ENCODE measurements at regions not wholly inside any gene's neighbourhood (a gene's known extent, or its start where the extent isn't known, plus 50 kb on each side); places are given as distances from the start of the nearest gene placed in this dataset.

- Histone ChIP-seq H3K27ac (ENCODE audit: low read depth, low read length) (no peak overlapping the region), H3K27me3 (ENCODE audit: control insufficient read depth in 3 of 3, insufficient read depth in 3 of 3, low read length in 3 of 3) (no peaks in the 10 kb centered on the region), H3K4me1 (ENCODE audit: control insufficient read depth in 3 of 3, insufficient read depth in 3 of 3, low read length in 3 of 3) (no peaks in the 10 kb centered on the region), H3K9me3 (ENCODE audit: control insufficient read depth in 3 of 3, low read length in 3 of 3) (peaks cover 0 to 3% (median 0%) of the 10 kb centered on the region in 3 donors), H3K36me3 (ENCODE audit: control insufficient read depth in 3 of 3, insufficient read depth in 3 of 3, low read length in 3 of 3) (no peaks in the 10 kb centered on the region), H3K9ac (ENCODE audit: low read depth in 1 of 3, low read length in 3 of 3) (no peak overlapping the region), H3K4me3 (ENCODE audit: low read length in 3 of 3) (no peak overlapping the region)
Measured at GRCh38 chr7:9955138-9955537, 1018.5 kb upstream of the PHF14 start.

- Histone ChIP-seq H3K4me3 (ENCODE audit: low read length in 3 of 3) (no peak overlapping the region), H3K27ac (ENCODE audit: low read depth, low read length) (no peak overlapping the region), H3K36me3 (ENCODE audit: control insufficient read depth in 3 of 3, insufficient read depth in 3 of 3, low read length in 3 of 3) (no peaks in the 10 kb centered on the region), H3K27me3 (ENCODE audit: control insufficient read depth in 3 of 3, insufficient read depth in 3 of 3, low read length in 3 of 3) (peaks cover 0 to 3% (median 0%) of the 10 kb centered on the region in 3 donors), H3K4me1 (ENCODE audit: control insufficient read depth in 3 of 3, insufficient read depth in 3 of 3, low read length in 3 of 3) (no peaks in the 10 kb centered on the region), H3K9ac (ENCODE audit: low read depth in 1 of 3, low read length in 3 of 3) (no peak overlapping the region), H3K9me3 (ENCODE audit: control insufficient read depth in 3 of 3, low read length in 3 of 3) (peaks cover 0 to 3% (median 0%) of the 10 kb centered on the region in 3 donors)
Measured at GRCh38 chr7:9958486-9958885, 1015.2 kb upstream of the PHF14 start.

- H3K4me3 ChIP-seq (ENCODE audit: low read length in 3 of 3) = no peak overlapping the region
- H3K36me3 ChIP-seq (ENCODE audit: control insufficient read depth in 3 of 3, insufficient read depth in 3 of 3, low read length in 3 of 3) = no peaks in the 10 kb centered on the region
- peaks cover 0 to 3% (median 0%) of the 10 kb centered on the region in 3 donors for H3K27me3 ChIP-seq (ENCODE audit: control insufficient read depth in 3 of 3, insufficient read depth in 3 of 3, low read length in 3 of 3)
- no peaks in the 10 kb centered on the region for H3K9me3 ChIP-seq (ENCODE audit: control insufficient read depth in 3 of 3, low read length in 3 of 3)
- H3K4me1 ChIP-seq (ENCODE audit: control insufficient read depth in 3 of 3, insufficient read depth in 3 of 3, low read length in 3 of 3) = no peaks in the 10 kb centered on the region
- no peak overlapping the region for H3K9ac ChIP-seq (ENCODE audit: low read depth in 1 of 3, low read length in 3 of 3)
- no peak overlapping the region for H3K27ac ChIP-seq (ENCODE audit: low read depth, low read length)
Measured at GRCh38 chr7:9960460-9960859, 1013.2 kb upstream of the PHF14 start.

GRCh38 chr7:9961161-9961922, 1012.3 kb upstream of the PHF14 start:
- Histone ChIP-seq H3K36me3 (ENCODE audit: control insufficient read depth in 3 of 3, insufficient read depth in 3 of 3, low read length in 3 of 3) (no peaks in the 10 kb centered on the region), H3K27me3 (ENCODE audit: control insufficient read depth in 3 of 3, insufficient read depth in 3 of 3, low read length in 3 of 3) (peaks cover 0 to 3% (median 0%) of the 10 kb centered on the region in 3 donors), H3K4me1 (ENCODE audit: control insufficient read depth in 3 of 3, insufficient read depth in 3 of 3, low read length in 3 of 3) (no peaks in the 10 kb centered on the region), H3K27ac (ENCODE audit: low read depth, low read length) (no peak overlapping the region), H3K4me3 (ENCODE audit: low read length in 3 of 3) (no peak overlapping the region), H3K9ac (ENCODE audit: low read depth in 1 of 3, low read length in 3 of 3) (no peak overlapping the region), H3K9me3 (ENCODE audit: control insufficient read depth in 3 of 3, low read length in 3 of 3) (no peaks in the 10 kb centered on the region)

- Histone ChIP-seq H3K27me3 (ENCODE audit: control insufficient read depth in 3 of 3, insufficient read depth in 3 of 3, low read length in 3 of 3) (peaks cover 0 to 3% (median 0%) of the 10 kb centered on the region in 3 donors), H3K4me1 (ENCODE audit: control insufficient read depth in 3 of 3, insufficient read depth in 3 of 3, low read length in 3 of 3) (no peaks in the 10 kb centered on the region), H3K36me3 (ENCODE audit: control insufficient read depth in 3 of 3, insufficient read depth in 3 of 3, low read length in 3 of 3) (no peaks in the 10 kb centered on the region), H3K27ac (ENCODE audit: low read depth, low read length) (no peak overlapping the region), H3K9me3 (ENCODE audit: control insufficient read depth in 3 of 3, low read length in 3 of 3) (no peaks in the 10 kb centered on the region), H3K9ac (ENCODE audit: low read depth in 1 of 3, low read length in 3 of 3) (no peak overlapping the region), H3K4me3 (ENCODE audit: low read length in 3 of 3) (no peak overlapping the region)
Measured at GRCh38 chr7:9962742-9963141, 1010.9 kb upstream of the PHF14 start.

GRCh38 chr7:9978106-9979064, 995.3 kb upstream of the PHF14 start:
- Histone ChIP-seq H3K9ac (ENCODE audit: low read depth in 1 of 3, low read length in 3 of 3) (no peak overlapping the region), H3K27me3 (ENCODE audit: control insufficient read depth in 3 of 3, insufficient read depth in 3 of 3, low read length in 3 of 3) (no peaks in the 10 kb centered on the region), H3K4me3 (ENCODE audit: low read length in 3 of 3) (no peak overlapping the region), H3K36me3 (ENCODE audit: control insufficient read depth in 3 of 3, insufficient read depth in 3 of 3, low read length in 3 of 3) (no peaks in the 10 kb centered on the region), H3K27ac (ENCODE audit: low read depth, low read length) (no peak overlapping the region), H3K4me1 (ENCODE audit: control insufficient read depth in 3 of 3, insufficient read depth in 3 of 3, low read length in 3 of 3) (no peaks in the 10 kb centered on the region), H3K9me3 (ENCODE audit: control insufficient read depth in 3 of 3, low read length in 3 of 3) (no peaks in the 10 kb centered on the region)

- no peak overlapping the region for H3K27ac ChIP-seq (ENCODE audit: low read depth, low read length)
- H3K4me1 ChIP-seq (ENCODE audit: control insufficient read depth in 3 of 3, insufficient read depth in 3 of 3, low read length in 3 of 3) = no peaks in the 10 kb centered on the region
- no peak overlapping the region for H3K9ac ChIP-seq (ENCODE audit: low read depth in 1 of 3, low read length in 3 of 3)
- H3K27me3 ChIP-seq (ENCODE audit: control insufficient read depth in 3 of 3, insufficient read depth in 3 of 3, low read length in 3 of 3) = no peaks in the 10 kb centered on the region
- H3K4me3 ChIP-seq (ENCODE audit: low read length in 3 of 3) = no peak overlapping the region
- H3K9me3 ChIP-seq (ENCODE audit: control insufficient read depth in 3 of 3, low read length in 3 of 3) = no peaks in the 10 kb centered on the region
- no peaks in the 10 kb centered on the region for H3K36me3 ChIP-seq (ENCODE audit: control insufficient read depth in 3 of 3, insufficient read depth in 3 of 3, low read length in 3 of 3)
Measured at GRCh38 chr7:9981742-9982349, 991.8 kb upstream of the PHF14 start.

- Histone ChIP-seq H3K27me3 (ENCODE audit: control insufficient read depth in 3 of 3, insufficient read depth in 3 of 3, low read length in 3 of 3) (no peaks in the 10 kb centered on the region), H3K27ac (ENCODE audit: low read depth, low read length) (no peak overlapping the region), H3K9me3 (ENCODE audit: control insufficient read depth in 3 of 3, low read length in 3 of 3) (no peaks in the 10 kb centered on the region), H3K4me3 (ENCODE audit: low read length in 3 of 3) (no peak overlapping the region), H3K4me1 (ENCODE audit: control insufficient read depth in 3 of 3, insufficient read depth in 3 of 3, low read length in 3 of 3) (no peaks in the 10 kb centered on the region), H3K36me3 (ENCODE audit: control insufficient read depth in 3 of 3, insufficient read depth in 3 of 3, low read length in 3 of 3) (no peaks in the 10 kb centered on the region), H3K9ac (ENCODE audit: low read depth in 1 of 3, low read length in 3 of 3) (no peak overlapping the region)
Measured at GRCh38 chr7:9983048-9983447, 990.6 kb upstream of the PHF14 start.

- no peaks in the 10 kb centered on the region for H3K9me3 ChIP-seq (ENCODE audit: control insufficient read depth in 3 of 3, low read length in 3 of 3)
- H3K4me1 ChIP-seq (ENCODE audit: control insufficient read depth in 3 of 3, insufficient read depth in 3 of 3, low read length in 3 of 3) = no peaks in the 10 kb centered on the region
- no peaks in the 10 kb centered on the region for H3K36me3 ChIP-seq (ENCODE audit: control insufficient read depth in 3 of 3, insufficient read depth in 3 of 3, low read length in 3 of 3)
- no peak overlapping the region for H3K4me3 ChIP-seq (ENCODE audit: low read length in 3 of 3)
- H3K27me3 ChIP-seq (ENCODE audit: control insufficient read depth in 3 of 3, insufficient read depth in 3 of 3, low read length in 3 of 3) = no peaks in the 10 kb centered on the region
- no peak overlapping the region for H3K9ac ChIP-seq (ENCODE audit: low read depth in 1 of 3, low read length in 3 of 3)
- H3K27ac ChIP-seq (ENCODE audit: low read depth, low read length) = no peak overlapping the region
Measured at GRCh38 chr7:10015687-10016086, 958.0 kb upstream of the PHF14 start.

GRCh38 chr7:10022480-10022879, 951.2 kb upstream of the PHF14 start:
- H3K9me3 ChIP-seq (ENCODE audit: control insufficient read depth in 3 of 3, low read length in 3 of 3) = no peaks in the 10 kb centered on the region
- no peak overlapping the region for H3K27ac ChIP-seq (ENCODE audit: low read depth, low read length)
- no peaks in the 10 kb centered on the region for H3K4me1 ChIP-seq (ENCODE audit: control insufficient read depth in 3 of 3, insufficient read depth in 3 of 3, low read length in 3 of 3)
- H3K27me3 ChIP-seq (ENCODE audit: control insufficient read depth in 3 of 3, insufficient read depth in 3 of 3, low read length in 3 of 3) = no peaks in the 10 kb centered on the region
- no peaks in the 10 kb centered on the region for H3K36me3 ChIP-seq (ENCODE audit: control insufficient read depth in 3 of 3, insufficient read depth in 3 of 3, low read length in 3 of 3)
- H3K4me3 ChIP-seq (ENCODE audit: low read length in 3 of 3) = no peak overlapping the region
- no peak overlapping the region for H3K9ac ChIP-seq (ENCODE audit: low read depth in 1 of 3, low read length in 3 of 3)

Measured in skeletal muscle tissue (tissue), 3 donors.